AG10803 (cell line): ENCODE measurements at regions not wholly inside any gene's neighbourhood (a gene's known extent, or its start where the extent isn't known, plus 50 kb on each side); places are given as distances from the start of the nearest gene placed in this dataset.
A peak's percentile ranks its signal among the peaks of the same experiment; 100 is the strongest.

Experiments used
- DNase-seq: peaks from one replicate; pipeline ENCODE4 v3.0.0; 2010; ENCODE audit warnings: low read depth
- H3K4me3 ChIP-seq: 2 replicates; pipeline ENCODE4 v1.5.1; 2011; ENCODE audit warnings: mild to moderate bottlenecking, low read length, control low read depth
- TF ChIP-seq, protein P1 (sequence below): conservative IDR thresholded peaks from 2 replicates; pipeline ENCODE4 v1.5.1; 2011; ENCODE audit warnings: mild to moderate bottlenecking, low read length, control low read depth, inconsistent platforms

DNA sequence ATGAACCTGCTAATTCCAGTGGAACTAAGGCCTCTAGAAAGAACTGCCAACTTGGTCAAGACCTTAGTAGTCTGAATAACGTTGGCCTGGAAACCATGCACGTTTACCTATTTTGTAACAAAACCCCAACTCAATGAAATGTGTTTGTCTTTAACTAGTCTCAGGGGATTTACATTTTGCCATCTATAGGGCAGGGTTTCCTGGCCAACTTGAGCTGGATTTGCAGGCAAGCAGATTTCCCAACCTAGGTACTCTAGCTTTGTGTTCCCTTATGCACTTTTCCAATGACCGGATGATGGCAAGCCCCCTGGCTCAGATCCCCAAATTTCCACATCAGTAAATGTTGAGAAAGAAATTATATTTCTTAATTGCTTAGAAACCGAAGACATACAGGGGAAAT lies 114.5 kb downstream of the IRS2 start:
- TF ChIP-seq, protein P1, sequence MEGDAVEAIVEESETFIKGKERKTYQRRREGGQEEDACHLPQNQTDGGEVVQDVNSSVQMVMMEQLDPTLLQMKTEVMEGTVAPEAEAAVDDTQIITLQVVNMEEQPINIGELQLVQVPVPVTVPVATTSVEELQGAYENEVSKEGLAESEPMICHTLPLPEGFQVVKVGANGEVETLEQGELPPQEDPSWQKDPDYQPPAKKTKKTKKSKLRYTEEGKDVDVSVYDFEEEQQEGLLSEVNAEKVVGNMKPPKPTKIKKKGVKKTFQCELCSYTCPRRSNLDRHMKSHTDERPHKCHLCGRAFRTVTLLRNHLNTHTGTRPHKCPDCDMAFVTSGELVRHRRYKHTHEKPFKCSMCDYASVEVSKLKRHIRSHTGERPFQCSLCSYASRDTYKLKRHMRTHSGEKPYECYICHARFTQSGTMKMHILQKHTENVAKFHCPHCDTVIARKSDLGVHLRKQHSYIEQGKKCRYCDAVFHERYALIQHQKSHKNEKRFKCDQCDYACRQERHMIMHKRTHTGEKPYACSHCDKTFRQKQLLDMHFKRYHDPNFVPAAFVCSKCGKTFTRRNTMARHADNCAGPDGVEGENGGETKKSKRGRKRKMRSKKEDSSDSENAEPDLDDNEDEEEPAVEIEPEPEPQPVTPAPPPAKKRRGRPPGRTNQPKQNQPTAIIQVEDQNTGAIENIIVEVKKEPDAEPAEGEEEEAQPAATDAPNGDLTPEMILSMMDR: no peak
- no peak overlapping the region for H3K4me3 ChIP-seq
- DNase-seq: no peak

DNA sequence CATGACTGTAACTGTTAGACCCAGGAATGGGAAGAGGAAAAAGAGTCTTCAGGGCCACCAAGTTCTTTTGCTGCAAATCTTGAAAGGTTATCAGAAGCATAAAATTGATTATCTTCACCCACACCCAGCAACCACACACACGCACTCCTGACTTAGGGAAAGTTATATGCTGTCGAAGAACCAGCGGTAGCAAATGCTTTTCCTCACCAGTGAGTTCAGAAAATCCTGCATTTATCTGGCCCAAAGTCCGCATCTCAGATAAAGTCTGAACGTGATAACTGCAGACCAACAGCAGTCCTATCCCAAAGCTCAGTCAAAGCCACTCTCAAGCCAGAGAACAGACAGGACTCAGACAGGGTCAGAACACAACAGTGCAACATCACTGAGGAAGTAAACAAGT lies 115.6 kb downstream of the IRS2 start:
- H3K4me3 ChIP-seq: no peak overlapping the region
- no peak for DNase-seq
- TF ChIP-seq, protein P1: no peak

GRCh38 chr13:109669956-109670355 lies 116.4 kb downstream of the IRS2 start:
- TF ChIP-seq, protein P1: no peak
- no peak overlapping the region for H3K4me3 ChIP-seq
- DNase-seq: no peak

DNA sequence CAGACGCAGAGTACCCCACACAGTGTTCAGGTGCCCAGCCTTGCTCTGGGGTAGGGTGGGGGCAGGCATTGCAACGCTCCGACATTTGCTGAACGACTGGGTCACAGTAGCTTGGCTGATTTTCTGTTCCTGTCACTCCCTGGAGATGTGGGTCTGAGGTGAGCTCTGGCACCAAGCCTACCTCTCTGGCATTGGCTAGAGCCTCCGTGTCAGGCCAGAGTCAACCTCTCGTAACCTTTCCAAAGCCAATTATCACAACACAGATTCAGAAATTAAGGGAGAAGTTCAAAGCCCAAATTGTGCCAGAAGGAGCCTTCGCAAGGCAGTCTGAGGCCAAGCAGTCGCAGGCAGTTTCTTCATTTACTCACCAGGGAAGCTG lies 117.2 kb downstream of the IRS2 start:
- H3K4me3 ChIP-seq: no peak overlapping the region
- TF ChIP-seq, protein P1: no peak
- no peak for DNase-seq

- no peak for DNase-seq
- no peak overlapping the region for H3K4me3 ChIP-seq
- TF ChIP-seq, protein P1: no peak
Measured at GRCh38 chr13:109668433-109669233, 117.8 kb downstream of the IRS2 start.

- no peak overlapping the region for H3K4me3 ChIP-seq
- TF ChIP-seq, protein P1: no peak
- DNase-seq: no peak
Measured at GRCh38 chr13:109667807-109668291, 118.5 kb downstream of the IRS2 start.

DNA sequence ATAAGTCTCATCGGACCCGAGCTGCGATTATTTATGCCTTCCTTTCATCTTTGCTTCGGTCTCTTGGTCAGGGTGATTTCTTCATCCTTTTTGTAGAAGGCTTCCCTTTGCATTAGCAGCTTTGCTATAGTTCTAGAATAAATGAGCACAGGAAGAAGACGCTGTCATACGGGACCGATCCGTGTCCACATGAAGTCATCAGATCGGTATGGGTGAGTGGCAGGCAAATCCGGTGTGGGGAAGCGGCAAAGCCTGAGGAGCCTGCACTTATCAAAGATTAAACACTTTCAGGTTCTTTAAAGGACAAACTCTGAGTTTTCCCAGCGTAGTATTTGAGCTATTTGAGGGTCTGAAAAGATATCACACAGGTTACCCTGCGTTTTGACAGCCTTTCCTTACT lies 119.3 kb downstream of the IRS2 start:
- TF ChIP-seq, protein P1: no peak
- DNase-seq: peak; percentile 53
- H3K4me3 ChIP-seq: peak overlapping the region; percentile 16; the same call in 1 of the 2 replicates
